ENCODE measurements at regions not wholly inside any gene's neighbourhood (a gene's known extent, or its start where the extent isn't known, plus 50 kb on each side); places are given as distances from the start of the nearest gene placed in this dataset.

DNA sequence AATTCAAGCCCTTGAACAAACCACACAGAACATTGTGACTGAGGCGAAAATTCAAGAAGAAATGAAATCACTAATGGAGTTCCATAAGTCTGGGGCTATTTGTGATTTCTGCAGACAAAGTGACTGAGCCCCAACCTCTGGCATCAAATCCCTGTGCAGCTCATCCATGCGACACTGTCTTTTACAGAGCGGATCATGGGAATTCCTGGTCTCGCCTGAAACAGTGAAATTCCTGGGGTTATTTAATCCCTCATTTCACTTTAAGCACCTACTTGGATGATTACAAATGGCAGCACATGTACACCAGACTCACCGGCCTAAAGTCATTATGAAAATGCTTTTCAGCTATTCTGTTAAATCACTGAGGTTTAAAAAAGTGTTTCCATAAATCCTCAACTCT is 102.4 kb upstream of the CDH4 start:
- Histone ChIP-seq H3K36me3 (ENCODE audit: low read depth) (no peaks in the 10 kb centered on the region), H3K4me1 (ENCODE audit: low read depth) (no peaks in the 10 kb centered on the region), H3K9me3 (no peaks in the 10 kb centered on the region), H3K4me3 (no peak overlapping the region)
- TF ChIP-seq, protein P1, sequence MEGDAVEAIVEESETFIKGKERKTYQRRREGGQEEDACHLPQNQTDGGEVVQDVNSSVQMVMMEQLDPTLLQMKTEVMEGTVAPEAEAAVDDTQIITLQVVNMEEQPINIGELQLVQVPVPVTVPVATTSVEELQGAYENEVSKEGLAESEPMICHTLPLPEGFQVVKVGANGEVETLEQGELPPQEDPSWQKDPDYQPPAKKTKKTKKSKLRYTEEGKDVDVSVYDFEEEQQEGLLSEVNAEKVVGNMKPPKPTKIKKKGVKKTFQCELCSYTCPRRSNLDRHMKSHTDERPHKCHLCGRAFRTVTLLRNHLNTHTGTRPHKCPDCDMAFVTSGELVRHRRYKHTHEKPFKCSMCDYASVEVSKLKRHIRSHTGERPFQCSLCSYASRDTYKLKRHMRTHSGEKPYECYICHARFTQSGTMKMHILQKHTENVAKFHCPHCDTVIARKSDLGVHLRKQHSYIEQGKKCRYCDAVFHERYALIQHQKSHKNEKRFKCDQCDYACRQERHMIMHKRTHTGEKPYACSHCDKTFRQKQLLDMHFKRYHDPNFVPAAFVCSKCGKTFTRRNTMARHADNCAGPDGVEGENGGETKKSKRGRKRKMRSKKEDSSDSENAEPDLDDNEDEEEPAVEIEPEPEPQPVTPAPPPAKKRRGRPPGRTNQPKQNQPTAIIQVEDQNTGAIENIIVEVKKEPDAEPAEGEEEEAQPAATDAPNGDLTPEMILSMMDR (IDR thresholded peaks at IDR 0.05) = no peak
- intact Hi-C loops (cut with DNase I, micrococcal nuclease) = no loop called here
- DNase-seq (no peak), ATAC-seq (no peak)

DNA sequence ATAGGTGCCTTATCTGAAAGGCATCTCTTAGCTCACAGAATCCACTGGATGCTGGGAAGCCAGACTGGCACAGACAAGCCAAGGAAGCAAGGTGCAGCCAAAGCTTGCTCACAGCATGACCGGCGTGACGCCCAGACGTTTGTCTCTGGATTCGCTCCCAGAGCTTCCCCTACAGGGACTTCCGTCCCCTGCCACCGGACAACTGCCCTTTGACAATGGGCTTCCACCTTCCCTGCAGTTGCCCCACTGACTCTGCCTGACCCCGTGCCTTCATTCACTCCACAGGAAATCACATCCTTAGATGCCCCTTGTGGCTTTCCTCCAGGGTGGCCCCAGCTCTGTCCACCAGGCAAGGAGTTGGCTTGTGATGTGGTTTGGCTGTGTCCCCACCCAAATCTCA is 94.8 kb upstream of the CDH4 start:
- Histone ChIP-seq H3K36me3 (ENCODE audit: low read depth) (no peaks in the 10 kb centered on the region), H3K4me3 (no peak overlapping the region), H3K9me3 (no peaks in the 10 kb centered on the region), H3K4me1 (ENCODE audit: low read depth) (no peaks in the 10 kb centered on the region)
- TF ChIP-seq, protein P1 (IDR thresholded peaks at IDR 0.05) = no peak
- no peak for DNase-seq
- no peak for ATAC-seq
- intact Hi-C loops (cut with DNase I, micrococcal nuclease) = no loop called here

DNA sequence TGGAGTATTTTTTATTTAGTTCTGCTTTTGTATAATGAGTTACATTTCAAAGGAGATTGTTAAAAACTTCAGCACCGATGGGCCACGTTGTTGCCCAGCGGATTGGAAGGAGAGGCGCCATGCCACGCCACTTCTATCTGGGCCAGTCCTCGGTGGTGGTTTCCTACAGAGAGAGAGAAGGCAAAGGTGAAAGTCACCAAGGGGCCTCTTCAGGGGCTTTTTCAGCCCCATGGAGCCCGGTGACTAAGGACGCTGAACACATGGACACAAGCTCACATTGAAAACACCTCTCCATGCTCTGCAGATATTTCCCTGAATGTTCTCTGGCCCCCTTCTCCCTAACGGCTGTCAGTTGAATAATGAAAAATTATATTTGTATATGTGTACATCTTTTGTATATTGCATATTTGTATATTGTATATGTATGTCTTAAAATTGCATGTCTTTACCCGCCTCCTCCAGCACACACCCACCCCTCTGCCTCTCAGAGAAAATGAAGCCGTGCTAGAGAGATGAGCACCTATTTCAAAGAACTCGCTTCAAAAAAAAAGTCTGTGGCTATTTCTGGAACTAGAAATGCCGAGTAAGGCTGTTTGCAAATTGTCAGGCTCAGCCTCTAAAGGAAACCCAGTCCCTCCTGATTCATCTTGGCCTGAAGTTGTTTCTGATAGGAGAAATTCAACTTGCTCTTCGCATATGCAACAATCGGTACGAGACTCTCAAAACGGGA is 91.9 kb upstream of the CDH4 start:
- no peaks in the 10 kb centered on the region for H3K36me3 ChIP-seq (ENCODE audit: low read depth)
- DNase-seq (no peak), ATAC-seq (no peak)
- no peaks in the 10 kb centered on the region for H3K9me3 ChIP-seq
- intact Hi-C loops (cut with DNase I, micrococcal nuclease) = no loop called here
- H3K4me3 ChIP-seq = no peak overlapping the region
- H3K4me1 ChIP-seq (ENCODE audit: low read depth) = no peaks in the 10 kb centered on the region
- TF ChIP-seq, protein P1 (IDR thresholded peaks at IDR 0.05) = no peak

DNA sequence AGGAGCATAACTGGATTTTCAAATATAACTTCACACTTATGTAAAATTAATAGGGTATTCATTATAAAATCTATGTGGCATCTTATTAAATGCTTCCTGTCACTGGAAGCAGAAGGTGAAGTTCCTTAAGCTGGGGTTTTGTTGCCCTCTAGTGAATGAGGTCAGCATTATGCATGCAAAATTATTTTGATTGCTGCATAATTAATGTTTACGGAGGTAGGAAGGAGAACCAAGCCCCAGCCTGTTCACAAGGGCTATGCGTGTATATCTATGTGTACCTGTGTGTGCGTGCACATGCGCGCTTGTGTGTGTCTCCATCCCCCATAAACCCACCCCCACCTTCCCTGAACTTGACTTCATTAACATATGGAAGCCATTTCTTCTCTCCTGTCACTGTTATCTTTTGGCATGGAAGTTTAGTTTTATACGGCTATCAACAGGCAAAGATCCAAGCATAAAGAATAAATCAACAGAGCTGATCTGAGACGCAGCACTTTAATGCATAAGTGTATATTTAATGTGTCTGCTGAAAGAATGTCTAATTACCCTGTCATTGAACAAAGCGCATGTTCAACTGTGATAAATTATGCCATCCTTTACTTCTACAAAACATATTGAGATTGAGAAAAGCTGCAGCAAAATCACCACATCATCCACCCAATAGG is 90.2 kb upstream of the CDH4 start:
- TF ChIP-seq, protein P1 (IDR thresholded peaks at IDR 0.05) = no peak
- DNase-seq = no peak

DNA sequence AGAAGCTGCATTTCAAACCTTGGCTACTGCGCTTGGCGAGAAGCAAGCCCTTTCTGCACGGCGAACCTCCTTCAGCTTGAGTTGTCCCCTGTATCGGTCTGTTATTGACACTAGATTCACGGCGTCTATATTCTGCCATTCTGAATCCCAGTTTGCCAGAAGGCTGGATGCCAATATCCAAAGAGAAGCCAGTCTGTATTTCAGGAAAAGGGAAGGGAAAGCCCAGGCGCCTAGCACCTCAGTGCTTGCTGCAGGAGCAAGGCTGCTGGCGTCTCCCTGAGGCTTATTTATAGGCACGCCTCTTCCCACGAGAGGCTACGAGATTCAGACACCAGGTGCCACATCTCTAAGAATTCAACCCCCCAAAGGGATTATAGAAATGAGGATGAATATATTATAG is 89.6 kb upstream of the CDH4 start:
- Histone ChIP-seq H3K36me3 (ENCODE audit: low read depth) (no peaks in the 10 kb centered on the region), H3K9me3 (no peaks in the 10 kb centered on the region), H3K4me1 (ENCODE audit: low read depth) (no peaks in the 10 kb centered on the region), H3K4me3 (no peak overlapping the region)
- intact Hi-C loops (cut with DNase I, micrococcal nuclease) = no loop called here
- no peak for ATAC-seq
- no peak for DNase-seq
- TF ChIP-seq, protein P1 (IDR thresholded peaks at IDR 0.05) = no peak

More for the DNA sequence above, 90.2 kb upstream of the CDH4 start:
- ATAC-seq = no peak
- Histone ChIP-seq H3K4me3 (no peak overlapping the region), H3K9me3 (no peaks in the 10 kb centered on the region), H3K36me3 (ENCODE audit: low read depth) (no peaks in the 10 kb centered on the region), H3K4me1 (ENCODE audit: low read depth) (no peaks in the 10 kb centered on the region)
- intact Hi-C loops (cut with DNase I, micrococcal nuclease) = no loop called here
